NT2/D1 (cell line): ENCODE measurements at regions not wholly inside any gene's neighbourhood (a gene's known extent, or its start where the extent isn't known, plus 50 kb on each side); places are given as distances from the start of the nearest gene placed in this dataset.

Source experiments
- SUZ12 ChIP-seq: IDR thresholded peaks from 2 replicates; pipeline ENCODE4 v1.6.1; 2011; ENCODE audit not compliant: insufficient read length, insufficient read depth; ENCODE audit errors: extremely low read depth
- YY1 ChIP-seq: IDR thresholded peaks from 2 replicates; pipeline ENCODE4 v1.6.1; 2011; ENCODE audit not compliant: insufficient read length, insufficient read depth
- ZNF274 ChIP-seq: IDR thresholded peaks from 2 replicates; pipeline ENCODE4 v1.6.1; 2011; ENCODE audit warnings: mild to moderate bottlenecking, low read depth, low read length

GRCh38 chr12:60159761-60160160 is 563.9 kb downstream of the SLC16A7 start:
- TF ChIP-seq YY1 = no peak
- no peak for TF ChIP-seq ZNF274
- TF ChIP-seq SUZ12 = no peak
